Fibroblast of lung (primary cell): ENCODE measurements at regions not wholly inside any gene's neighbourhood (a gene's known extent, or its start where the extent isn't known, plus 50 kb on each side); places are given as distances from the start of the nearest gene placed in this dataset.

ENCODE experiments used
- CTCF ChIP-seq, 2 donors: IDR thresholded peaks in 1 of 2; conservative IDR thresholded peaks in 1 of 2; 1 replicate in 1 of 2; 2 replicates in 1 of 2; pipeline ENCODE4 v1.5.1; 2011 to 2012; ENCODE audit warnings: low read length in 2 of 2, control low read depth in 1 of 2, inconsistent platforms in 1 of 2, low read depth in 1 of 2, mild to moderate bottlenecking in 1 of 2
- EZH2 ChIP-seq: IDR thresholded peaks from 2 replicates; pipeline ENCODE4 v1.5.1; 2012; ENCODE audit warnings: low read length, control low read depth, mild to moderate bottlenecking; ENCODE audit errors: missing control alignments

GRCh38 chr7:80334908-80335307 is 177.0 kb downstream of the GNAT3 start:
- TF ChIP-seq CTCF (conservative IDR thresholded peaks at IDR 0.05 in 1 of 2, IDR thresholded peaks at IDR 0.05 in 1 of 2; ENCODE audit: low read depth in 1 of 2, low read length in 2 of 2) (no peak), EZH2 (no peak)
